ENCODE measurements at regions not wholly inside any gene's neighbourhood (a gene's known extent, or its start where the extent isn't known, plus 50 kb on each side); places are given as distances from the start of the nearest gene placed in this dataset.
"Not testable (repeated sequence)": the region's sequence is repeated elsewhere in the genome, so short reads cannot be mapped to it uniquely, and the experiment has no call there.

DNA sequence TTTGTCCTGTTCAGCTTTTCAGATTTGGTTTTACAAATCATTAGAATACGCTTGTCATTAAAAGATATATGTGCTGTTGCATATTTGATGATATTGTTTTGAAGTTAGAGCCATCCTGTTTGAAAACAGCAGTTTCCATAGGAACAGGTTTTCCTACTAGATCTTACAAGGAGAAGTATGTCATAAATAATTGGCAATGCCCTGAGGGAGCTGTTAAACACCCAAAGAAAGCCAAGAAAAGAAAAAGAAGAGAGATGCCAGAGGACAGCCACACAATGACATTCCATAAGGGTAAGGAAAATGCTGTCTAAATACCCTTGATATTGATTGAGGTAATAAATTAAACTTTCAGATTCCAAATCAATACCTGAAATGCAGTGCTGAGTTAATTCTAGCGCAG is 392.2 kb upstream of the CRIM1 start:
- DNase-seq (ENCODE audit: extremely low read depth, low read depth): no peak

DNA sequence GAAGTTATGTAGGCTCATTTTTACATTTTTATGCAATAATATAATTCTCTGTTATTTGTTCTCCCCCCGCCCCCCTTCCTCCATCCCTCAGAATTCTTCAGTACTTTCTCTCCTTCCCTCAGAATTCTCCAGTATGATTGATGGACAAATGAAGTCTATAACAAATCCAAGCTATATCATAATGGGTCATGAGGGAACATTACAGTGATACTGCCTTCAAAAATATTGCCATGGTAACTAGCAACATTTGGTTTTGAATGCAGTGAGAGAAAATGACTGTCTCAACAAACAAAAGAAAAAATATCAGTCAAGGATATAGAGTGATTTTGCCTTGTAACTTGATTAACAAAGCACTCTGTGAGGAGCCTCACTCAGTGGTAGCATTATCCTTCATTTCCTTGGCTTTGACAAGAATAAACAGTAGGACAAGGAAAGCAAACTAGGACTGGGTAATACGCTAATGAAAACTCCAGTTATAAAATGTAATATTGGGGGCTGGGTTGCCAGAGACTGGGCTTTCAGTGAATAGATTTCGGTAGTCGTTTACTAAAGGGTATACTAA is 392.9 kb upstream of the CRIM1 start:
- DNase-seq (ENCODE audit: extremely low read depth, low read depth): no peak

DNA sequence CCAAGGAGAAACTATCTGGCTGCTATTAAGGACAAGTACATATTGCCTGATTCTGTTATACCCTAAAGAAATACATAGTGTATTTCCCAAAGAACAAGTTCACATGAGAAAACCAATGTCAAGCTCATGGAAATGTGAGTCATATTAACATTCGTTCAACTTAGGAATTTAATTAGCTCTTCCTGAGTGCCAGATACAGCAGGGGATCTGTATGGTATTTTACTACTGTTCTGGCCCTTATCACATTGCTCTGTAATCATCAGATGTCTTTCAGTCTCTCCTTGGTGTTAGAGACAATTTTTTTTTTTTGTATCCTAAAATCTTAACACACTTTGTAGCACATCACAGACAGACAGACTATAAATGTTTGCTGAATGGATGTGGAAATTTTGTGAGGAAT is 395.0 kb upstream of the CRIM1 start:
- no peak for DNase-seq (ENCODE audit: extremely low read depth, low read depth)

DNA sequence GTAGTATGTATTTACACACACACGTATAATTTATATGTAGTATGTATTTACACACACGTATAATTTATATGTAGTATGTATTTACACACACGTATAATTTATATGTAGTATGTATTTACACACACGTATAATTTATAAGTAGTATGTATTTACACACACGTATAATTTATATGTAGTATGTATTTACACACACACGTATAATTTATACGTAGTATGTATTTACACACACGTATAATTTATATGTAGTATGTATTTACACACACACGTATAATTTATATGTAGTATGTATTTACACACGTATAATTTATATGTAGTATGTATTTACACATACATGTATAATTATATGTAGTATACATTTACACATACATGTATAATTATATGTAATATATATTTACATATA is 398.5 kb upstream of the CRIM1 start:
- not testable (repeated sequence) for DNase-seq (ENCODE audit: extremely low read depth, low read depth)

DNA sequence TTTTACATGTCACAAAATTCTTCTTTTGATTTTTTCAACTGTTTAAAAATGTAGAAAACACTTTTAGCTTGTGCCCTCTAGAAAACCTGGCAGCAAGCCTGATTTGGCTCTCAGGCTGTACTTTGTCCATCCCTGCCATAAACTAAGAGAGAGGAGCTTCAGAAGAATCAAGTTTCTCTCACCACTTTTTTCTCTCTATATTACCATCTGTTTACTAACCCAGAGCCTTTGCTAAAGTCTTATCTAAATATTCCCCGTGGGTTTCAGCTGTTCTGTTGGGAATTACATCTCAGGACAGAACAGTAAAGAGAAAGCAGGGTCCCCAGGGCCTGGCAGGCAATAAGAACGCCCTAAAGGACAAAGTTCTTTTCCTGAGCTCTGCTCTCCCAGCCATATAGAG is 409.1 kb upstream of the CRIM1 start:
- no peak for DNase-seq (ENCODE audit: extremely low read depth, low read depth)

DNA sequence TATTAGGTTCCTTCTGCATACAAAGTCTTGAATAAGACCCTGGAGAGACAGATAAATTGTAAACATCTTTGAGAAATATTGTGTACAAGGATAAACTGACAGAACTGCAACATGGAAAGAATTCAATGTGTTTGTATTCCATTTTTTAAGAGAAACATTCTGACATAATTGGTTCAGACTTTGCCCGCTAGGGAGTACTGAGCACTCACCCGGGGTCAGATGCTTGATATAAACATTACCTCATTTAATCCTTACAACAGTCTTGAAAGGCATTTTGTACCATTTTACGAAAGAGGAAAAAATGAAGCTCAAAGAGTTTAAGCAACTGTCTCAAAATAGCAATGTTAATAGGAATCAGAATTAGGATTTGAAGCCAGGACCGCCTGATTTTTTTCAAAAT is 416.7 kb upstream of the CRIM1 start:
- no peak for DNase-seq (ENCODE audit: extremely low read depth, low read depth)

DNA sequence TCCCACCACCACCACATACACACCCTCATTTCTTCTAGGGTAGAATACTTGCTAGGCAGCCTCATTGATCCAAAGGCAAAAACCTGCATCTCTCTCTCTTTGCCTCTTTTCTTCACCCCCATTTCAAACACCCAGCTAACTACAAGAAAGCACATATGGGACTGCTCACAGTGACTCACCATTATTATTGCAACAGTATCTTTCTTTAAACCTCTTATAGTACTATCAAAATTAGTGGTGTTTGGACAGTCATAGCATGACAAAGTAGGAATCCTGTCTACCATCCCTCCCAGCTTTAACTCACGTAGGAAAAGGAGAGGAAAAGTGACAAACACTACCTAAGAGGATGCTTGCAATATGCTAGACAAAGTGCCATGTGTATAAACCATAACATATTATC is 422.5 kb upstream of the CRIM1 start:
- no peak for DNase-seq (ENCODE audit: extremely low read depth, low read depth)

DNA sequence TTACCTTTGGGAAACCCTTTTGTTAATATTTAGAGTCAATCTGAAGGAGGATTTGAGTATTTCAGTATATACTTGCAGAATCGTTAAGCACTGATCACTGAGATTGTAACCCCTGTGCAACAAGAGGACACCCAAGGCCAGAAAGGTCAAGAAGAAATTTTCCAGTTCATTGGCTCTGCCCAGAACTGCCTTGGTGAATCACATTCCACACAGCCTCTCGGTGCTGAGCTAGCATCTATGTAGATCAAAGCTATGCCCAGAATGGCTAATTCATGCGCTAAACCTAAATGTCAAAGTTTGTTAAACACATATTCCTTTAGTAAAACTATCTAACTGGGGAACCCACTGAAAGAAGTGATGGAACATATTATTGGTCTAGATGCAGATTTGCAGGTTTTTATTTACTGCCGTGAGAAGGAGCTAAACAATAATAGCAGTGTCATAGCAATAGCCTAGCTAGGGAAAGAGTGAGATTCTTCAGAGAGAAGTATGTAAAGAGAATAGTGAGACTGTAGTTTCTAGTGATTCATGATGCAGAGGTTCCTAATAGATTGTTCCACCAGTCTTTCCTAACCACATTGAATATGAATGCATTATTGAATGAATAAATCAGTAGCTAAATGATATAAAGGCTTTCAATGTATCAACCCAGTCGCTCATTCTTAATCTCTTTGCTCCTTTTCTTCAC is 423.2 kb upstream of the CRIM1 start:
- DNase-seq (ENCODE audit: extremely low read depth, low read depth): no peak

DNA sequence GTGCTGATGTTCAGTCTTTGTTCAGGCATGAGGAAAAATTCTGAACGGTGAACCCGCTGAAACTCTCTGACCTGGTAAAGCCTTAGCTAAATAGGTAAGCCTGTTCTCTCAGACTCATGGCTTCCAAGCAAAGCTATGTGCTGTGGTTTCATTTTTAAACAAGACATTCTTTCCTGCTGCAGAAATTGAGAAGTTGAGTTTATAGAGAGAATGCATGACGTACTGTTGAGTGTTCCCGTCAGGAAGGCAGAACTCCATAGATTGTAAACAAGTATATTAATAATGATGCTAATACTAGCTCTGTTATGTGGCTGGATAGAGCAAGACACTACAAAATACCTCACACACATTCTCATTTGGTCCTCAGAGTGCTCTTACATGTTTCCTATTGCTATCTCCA is 424.0 kb upstream of the CRIM1 start:
- no peak for DNase-seq (ENCODE audit: extremely low read depth, low read depth)

DNA sequence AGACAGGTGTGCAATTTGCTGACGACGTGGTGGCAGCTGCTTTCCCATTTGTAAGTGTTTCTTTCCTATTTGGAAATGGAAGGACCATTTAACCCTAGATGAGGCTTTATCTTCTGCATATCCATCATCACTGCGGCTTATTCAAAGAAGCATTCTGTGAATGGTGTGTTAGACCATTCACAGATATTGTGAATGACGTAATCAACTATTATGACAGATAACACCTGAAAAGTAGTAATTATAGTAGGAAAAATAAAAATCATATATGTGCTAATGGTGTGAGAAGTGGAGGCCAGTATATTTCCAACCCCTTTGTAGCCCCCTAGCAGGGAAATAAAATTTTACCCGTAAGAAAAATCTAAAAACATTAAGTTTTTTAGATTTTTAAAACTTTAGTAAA is 424.5 kb upstream of the CRIM1 start:
- no peak for DNase-seq (ENCODE audit: extremely low read depth, low read depth)

DNA sequence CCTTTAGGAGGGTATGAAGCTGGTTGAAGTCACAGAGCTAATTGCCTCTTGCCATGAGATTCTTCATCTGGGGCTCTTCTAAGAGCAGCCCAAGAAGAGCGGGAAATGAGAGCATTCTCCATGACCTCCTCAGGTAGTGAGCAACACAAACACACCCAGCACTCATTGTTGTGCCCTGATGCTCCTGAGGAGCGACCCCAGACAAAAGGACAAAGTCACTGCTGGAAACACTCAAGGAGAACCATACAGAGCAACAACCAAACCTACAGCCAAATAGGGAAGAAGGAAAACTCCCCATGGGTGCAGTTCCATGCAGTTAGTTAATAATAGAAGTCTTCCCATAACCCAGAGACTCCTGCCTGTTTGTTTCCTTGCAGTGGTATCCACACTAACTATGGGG is 426.0 kb upstream of the CRIM1 start:
- DNase-seq (ENCODE audit: extremely low read depth, low read depth): no peak

DNA sequence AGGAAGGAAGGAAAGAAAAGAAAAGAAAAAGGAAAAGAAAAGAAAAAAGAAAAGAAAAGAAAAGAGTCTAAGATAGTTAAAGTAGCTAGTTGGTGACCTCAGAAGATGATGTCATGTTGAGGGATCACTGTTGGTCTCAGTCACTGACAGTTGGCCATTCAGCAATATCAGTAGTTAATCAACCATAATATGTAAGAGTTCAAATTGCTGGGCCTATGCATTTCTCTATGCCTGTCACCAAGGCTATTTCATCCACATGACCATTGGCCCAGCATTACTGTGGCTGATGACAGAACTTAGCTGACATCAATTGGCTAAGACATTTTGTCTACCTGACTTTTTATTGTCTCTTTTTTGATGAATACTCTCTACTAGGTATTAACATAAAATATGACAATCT is 435.5 kb upstream of the CRIM1 start:
- no peak for DNase-seq (ENCODE audit: extremely low read depth, low read depth)

DNA sequence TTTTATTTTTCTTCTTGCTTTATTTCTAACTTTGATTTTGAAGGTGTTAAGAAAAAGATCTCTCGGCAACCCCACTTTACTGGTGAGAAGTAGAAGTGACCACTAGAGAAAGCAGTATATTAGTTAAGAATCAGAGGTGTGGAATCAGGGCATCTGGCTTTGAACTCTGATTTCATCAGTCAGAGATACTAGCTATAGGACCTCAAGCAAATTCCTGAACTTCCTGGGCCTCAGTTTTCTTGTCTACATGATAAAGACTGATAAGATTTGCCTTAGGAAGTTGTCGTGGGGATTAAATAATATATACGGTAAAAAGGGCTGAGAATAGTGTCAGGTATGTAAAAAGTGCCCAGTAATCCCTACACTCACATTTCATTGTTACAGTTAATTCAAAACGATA is 440.3 kb upstream of the CRIM1 start:
- no peak for DNase-seq (ENCODE audit: extremely low read depth, low read depth)

DNA sequence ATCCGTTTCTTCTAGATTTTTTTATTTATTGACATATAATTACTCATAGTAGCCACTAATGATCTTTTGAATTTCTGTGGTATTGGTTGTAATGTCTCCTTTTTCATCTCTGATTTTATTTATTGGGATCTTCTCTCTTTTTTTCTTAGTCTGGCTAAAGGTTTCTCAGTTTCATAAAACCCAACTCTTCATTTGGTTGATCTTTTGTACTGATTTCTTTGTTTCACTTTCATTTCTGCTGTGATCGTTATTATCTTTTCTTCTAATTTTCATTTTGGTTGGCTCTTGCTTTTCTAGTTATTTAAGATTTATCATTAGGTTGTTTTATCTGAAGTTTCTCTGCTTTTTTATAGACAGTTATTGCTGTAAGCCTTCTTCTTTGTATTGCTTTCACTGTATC is 463.6 kb upstream of the CRIM1 start:
- DNase-seq (ENCODE audit: extremely low read depth, low read depth): no peak

DNA sequence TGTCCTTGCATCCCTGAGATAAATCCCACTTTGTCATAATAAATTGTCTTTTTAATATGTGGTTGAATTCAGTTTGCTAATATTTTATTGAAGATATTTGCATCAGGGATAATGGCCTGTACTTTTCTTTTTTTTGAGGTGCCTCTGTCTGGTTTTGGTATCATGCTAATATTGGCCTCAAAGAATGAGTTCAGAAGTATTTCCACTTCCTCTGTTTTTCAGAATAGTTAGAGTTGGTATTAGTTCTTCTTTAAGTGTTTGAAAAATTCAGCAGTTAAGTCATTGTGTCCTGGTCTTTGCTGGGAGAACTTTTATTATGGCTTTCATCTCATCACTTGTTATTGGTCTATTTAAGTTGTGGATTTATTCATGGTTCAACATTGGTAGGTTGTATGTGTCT is 464.1 kb upstream of the CRIM1 start:
- no peak for DNase-seq (ENCODE audit: extremely low read depth, low read depth)

DNA sequence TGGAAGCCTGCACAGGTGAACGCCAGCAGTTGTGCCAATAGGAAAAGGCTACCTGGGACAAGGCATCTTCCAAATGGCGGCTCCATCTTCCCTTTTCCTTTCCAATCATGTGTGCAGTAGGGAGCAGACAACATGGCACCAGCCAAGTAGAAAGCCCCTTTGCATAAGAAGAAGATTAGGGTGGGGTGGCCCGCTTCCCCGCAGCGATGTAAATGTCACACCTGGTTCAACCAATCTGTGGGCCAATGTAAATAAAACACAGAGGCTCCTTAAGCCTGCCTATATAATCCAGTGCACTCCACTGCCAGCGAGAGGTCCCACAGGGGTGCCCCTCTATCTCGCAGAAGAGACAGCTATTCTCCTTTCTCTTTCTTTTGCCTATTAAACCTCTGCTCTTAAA is 468.4 kb upstream of the CRIM1 start:
- no peak for DNase-seq (ENCODE audit: extremely low read depth, low read depth)

DNA sequence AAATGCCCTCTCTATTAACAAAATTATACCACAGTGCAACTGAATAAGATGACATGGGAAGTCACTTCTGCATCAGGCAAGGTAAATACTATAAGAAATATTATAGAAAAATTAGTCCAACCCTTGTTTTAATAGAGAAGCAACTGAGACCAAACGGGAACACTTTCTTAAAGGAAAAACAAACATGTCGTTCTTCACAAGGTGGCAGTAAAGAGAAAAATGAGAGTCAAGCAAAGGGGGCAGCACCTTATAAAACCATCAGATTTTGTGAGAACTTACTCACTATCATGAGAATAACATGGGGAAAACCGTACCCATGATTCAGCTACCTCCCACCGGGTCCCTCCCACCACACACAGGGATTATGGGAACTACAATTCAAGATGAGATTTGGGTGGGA is 481.7 kb upstream of the CRIM1 start:
- DNase-seq (ENCODE audit: extremely low read depth, low read depth): no peak

DNA sequence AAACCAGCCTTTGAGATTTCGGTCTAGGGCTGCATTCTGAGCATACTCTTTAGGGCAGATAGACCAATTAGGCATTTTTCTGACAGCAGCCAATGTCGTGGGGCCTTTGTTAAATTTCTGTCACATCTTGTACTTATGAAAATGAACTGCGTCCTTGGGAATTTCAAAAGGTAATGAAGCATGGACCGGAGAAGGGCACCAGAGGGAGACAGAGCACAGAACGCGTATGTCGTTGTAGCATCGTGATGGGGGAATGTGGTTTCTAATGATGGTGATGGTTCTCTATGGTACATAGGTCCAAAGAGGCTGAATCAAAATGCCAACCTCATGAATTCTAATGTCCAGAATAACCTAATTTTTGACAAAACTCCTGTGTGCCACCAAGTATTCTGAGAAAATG is 483.9 kb upstream of the CRIM1 start:
- no peak for DNase-seq (ENCODE audit: extremely low read depth, low read depth)

DNA sequence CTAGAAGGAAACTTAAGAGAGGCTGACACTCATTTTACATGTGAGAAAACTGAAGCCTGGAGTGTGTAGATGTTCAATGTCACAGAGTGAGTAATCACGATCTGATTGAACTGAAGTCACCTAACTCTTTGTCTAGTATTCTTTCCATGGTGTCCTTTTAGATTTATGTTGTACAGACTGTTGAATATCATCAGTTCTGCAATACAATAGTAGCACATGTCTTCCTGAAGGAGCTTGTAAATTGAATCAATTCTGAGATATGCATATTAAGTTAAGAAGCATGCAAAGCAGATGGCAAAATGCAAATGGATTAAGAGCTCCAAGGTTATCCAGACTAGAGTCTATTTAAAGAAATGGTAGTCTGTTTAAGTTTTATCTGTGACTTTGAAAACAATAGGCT is 484.9 kb upstream of the CRIM1 start:
- DNase-seq (ENCODE audit: extremely low read depth, low read depth): no peak

DNA sequence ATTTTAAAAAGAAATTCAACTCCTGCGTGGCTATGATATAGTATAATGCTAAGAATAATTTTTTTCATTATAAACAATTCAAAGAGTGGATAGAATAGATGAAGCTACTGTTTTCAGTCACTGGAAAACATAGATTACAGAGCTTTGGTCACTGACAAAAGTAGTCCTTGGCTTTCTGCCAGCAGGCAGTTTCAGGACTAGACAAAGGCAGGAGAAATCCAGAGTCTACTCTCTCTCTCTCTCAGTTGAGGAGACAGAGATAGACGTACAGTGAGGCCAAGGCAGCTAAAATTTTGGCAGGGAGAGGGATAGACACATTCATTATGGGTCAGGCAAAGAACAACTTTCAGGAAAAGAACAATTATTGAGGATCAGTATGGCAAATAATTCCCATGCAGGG is 491.4 kb upstream of the CRIM1 start:
- no peak for DNase-seq (ENCODE audit: extremely low read depth, low read depth)

DNA sequence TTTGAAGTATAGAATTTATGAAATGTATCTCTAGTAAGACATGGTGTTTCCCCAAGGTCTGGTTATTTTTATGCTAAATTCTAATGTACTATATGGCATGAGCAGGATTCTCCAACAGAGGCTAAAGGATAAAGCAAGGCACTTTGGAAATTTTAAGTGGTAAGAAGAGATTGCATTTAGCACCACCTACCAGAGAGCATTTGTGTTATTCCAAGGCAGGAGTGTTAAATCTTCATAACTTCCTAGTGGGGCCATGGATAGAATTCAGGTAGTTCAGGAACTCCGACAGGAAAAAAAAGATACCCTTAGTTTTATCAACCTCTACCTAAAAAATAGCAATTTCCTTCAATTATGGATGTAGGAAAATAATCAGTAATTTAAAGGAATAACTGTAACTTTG is 497.4 kb upstream of the CRIM1 start:
- no peak for DNase-seq (ENCODE audit: extremely low read depth, low read depth)

DNA sequence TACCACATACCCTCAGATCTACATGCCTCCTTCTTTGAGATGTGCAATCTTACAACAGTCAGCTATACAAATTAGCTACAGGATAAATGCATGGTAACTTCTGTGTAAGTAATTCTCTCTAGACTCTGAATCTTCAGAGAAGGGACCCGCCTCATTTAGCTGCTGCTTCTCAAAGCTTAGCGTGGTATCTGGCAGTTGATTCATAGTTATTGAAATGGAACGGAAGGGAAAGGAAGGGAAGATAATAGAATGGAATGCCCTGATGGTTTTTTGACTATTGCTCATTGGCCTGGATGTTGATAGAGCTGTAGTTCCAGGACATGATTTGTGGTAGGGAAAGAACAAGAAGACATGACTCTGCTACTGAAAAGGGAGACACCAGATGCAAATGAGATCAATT is 498.1 kb upstream of the CRIM1 start:
- no peak for DNase-seq (ENCODE audit: extremely low read depth, low read depth)

DNA sequence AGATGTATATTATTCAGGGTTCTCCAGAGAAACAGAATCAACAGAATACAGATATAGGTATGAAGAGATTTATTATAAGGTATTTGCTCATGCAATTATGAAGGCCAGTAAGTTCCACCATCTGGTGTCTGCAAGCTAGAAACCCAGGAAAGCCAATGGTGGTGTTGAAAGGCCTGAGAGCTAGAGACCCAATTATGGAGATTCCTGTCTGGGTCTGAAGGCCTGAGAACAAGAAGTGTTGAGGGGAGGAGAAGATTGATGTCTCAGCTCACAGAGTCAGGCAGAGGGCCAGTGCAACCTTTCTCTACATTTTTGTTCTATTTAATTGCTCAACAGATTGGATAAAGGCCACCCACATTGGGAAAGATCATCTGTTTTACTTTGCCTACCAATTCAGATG is 524.2 kb upstream of the CRIM1 start:
- DNase-seq (ENCODE audit: extremely low read depth, low read depth): no peak
